ENCODE measurements at regions not wholly inside any gene's neighbourhood (a gene's known extent, or its start where the extent isn't known, plus 50 kb on each side); places are given as distances from the start of the nearest gene placed in this dataset.

DNA sequence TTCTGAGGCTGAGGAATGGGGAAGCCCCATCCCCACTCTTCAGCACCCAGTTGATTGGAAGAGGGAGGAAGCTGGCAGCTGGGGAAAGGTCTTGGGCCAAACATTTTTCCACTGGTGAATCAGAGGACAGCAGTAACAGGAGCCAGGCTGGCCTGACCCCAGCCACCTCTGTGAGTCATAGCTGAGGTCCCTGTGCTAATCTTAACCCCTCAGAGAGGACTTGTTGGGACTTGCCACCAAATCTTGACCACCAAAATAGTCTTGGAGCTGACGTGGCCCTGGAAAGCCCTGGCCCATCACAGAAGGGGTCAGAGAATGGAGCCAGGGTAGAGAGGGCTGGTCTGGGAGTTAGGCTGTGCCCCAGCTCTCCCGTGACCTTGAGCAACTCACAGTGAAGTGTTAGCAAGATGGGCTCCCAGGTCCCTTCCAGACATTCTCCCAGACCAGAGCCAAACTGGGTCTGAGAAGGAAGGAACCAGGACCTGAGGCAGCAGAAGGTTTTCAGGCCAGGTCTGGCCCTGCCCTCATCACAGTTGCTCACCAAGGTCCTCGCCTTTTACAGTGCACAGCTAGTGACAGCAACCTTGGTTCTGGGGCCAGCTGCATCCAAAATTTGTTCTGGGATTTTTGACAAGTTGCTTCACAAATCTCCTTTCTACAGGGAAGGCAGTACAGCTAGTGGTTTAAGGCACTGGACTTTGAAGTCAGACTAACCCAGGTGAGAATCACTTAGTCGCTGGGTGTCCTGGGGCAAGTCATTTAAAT lies 266.6 kb downstream of the CYP26B1 start:
- H3K36me3 ChIP-seq (replicated peaks; ENCODE audit: low read depth, low read length) = no peaks in the 10 kb centered on the region
- H3K79me2 ChIP-seq (ENCODE audit: low read length) = no peaks in the 10 kb centered on the region
- H4K20me1 ChIP-seq (ENCODE audit: insufficient read depth, low read length) = no peaks in the 10 kb centered on the region
- H3K27ac ChIP-seq (ENCODE audit: low read length) = no peak overlapping the region
- H3K9ac ChIP-seq (ENCODE audit: low read length) = no peak overlapping the region
- H3K4me3 ChIP-seq (ENCODE audit: low read length) = no peak overlapping the region
- H2AFZ ChIP-seq (ENCODE audit: low read depth, low read length) = no peak overlapping the region
- no peak for TF ChIP-seq EZH2phosphoT487 (IDR thresholded peaks at IDR 0.05; ENCODE audit: low read depth)
- TF ChIP-seq, protein P1, sequence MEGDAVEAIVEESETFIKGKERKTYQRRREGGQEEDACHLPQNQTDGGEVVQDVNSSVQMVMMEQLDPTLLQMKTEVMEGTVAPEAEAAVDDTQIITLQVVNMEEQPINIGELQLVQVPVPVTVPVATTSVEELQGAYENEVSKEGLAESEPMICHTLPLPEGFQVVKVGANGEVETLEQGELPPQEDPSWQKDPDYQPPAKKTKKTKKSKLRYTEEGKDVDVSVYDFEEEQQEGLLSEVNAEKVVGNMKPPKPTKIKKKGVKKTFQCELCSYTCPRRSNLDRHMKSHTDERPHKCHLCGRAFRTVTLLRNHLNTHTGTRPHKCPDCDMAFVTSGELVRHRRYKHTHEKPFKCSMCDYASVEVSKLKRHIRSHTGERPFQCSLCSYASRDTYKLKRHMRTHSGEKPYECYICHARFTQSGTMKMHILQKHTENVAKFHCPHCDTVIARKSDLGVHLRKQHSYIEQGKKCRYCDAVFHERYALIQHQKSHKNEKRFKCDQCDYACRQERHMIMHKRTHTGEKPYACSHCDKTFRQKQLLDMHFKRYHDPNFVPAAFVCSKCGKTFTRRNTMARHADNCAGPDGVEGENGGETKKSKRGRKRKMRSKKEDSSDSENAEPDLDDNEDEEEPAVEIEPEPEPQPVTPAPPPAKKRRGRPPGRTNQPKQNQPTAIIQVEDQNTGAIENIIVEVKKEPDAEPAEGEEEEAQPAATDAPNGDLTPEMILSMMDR (IDR thresholded peaks at IDR 0.05; ENCODE audit: low read depth, low read length) = no peak
- peaks cover 11% of the 10 kb centered on the region for H3K27me3 ChIP-seq (ENCODE audit: low read depth, low read length)
- no peaks in the 10 kb centered on the region for H3K4me1 ChIP-seq (ENCODE audit: low read length)
- H3K4me2 ChIP-seq (ENCODE audit: low read length) = no peak overlapping the region
- no peaks in the 10 kb centered on the region for H3K9me3 ChIP-seq (ENCODE audit: insufficient read depth, low read length)

DNA sequence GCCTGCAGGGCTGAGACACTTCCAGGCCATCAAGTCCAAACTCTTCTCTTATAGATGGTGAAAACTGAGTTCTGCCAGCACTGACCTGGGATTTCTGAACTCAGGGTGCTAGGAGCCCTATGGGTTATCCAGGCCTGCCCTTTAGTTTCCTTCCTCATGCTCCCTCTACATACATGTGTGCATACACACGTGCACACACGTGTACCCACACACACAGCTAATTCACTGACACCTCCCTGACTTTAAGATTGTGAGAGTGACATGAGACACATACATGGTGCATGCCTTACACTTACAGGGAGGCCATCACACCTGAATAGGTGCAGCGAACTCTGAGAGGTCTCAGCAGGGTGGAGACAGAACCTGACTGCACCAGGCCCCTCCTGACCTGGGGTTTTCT lies 267.4 kb downstream of the CYP26B1 start:
- Histone ChIP-seq H3K4me2 (ENCODE audit: low read length) (no peak overlapping the region), H3K9ac (ENCODE audit: low read length) (no peak overlapping the region), H4K20me1 (ENCODE audit: insufficient read depth, low read length) (no peaks in the 10 kb centered on the region), H3K36me3 (replicated peaks; ENCODE audit: low read depth, low read length) (no peaks in the 10 kb centered on the region), H2AFZ (ENCODE audit: low read depth, low read length) (no peak overlapping the region), H3K4me1 (ENCODE audit: low read length) (no peaks in the 10 kb centered on the region), H3K4me3 (ENCODE audit: low read length) (no peak overlapping the region), H3K27me3 (ENCODE audit: low read depth, low read length) (peaks cover 4% of the 10 kb centered on the region; the same call in 1 of the 2 replicates), H3K79me2 (ENCODE audit: low read length) (no peaks in the 10 kb centered on the region), H3K27ac (ENCODE audit: low read length) (no peak overlapping the region), H3K9me3 (ENCODE audit: insufficient read depth, low read length) (no peaks in the 10 kb centered on the region)
- no peak for TF ChIP-seq EZH2phosphoT487 (IDR thresholded peaks at IDR 0.05; ENCODE audit: low read depth)
- TF ChIP-seq, protein P1 (IDR thresholded peaks at IDR 0.05; ENCODE audit: low read depth, low read length) = no peak

DNA sequence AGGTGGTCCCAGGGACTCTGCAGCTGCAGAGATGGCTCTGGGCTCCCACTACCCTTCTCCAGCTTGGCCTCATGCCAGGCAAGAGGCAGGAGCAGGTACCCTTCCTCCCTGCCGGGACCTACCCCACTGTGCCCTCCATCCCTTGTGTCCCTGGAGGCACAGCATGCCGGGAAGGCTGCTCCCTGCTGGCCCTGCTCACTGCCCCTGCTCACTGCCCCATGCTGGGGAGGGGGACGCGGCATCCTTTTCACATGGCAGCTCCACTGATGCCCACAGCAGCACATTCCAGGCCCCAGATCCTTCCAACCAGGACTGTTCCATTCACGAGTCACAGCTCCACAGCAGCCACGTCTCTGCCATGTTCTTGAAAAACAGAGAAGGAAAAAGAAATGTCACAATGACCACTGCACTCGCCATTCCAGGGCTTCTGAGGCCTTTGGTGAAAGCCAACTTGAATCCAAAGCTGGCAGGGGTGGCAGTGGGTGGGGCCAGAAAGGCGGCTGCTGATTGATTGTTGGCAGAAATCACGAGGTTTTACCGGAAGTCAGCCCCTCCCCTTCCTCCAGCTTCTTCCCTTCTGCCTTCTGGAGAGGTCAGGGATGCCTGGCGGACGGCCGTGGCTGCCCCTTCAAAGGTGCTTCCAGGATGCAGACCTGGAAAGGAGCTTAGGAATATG lies 268.0 kb downstream of the CYP26B1 start:
- no peaks in the 10 kb centered on the region for H3K4me1 ChIP-seq (ENCODE audit: low read length)
- H3K9me3 ChIP-seq (ENCODE audit: insufficient read depth, low read length) = no peaks in the 10 kb centered on the region
- H3K9ac ChIP-seq (ENCODE audit: low read length) = no peak overlapping the region
- 0 out of 2 replicates have a peak, but pooled peaks cover 3% of the 10 kb centered on the region for H3K27me3 ChIP-seq (ENCODE audit: low read depth, low read length)
- H2AFZ ChIP-seq (ENCODE audit: low read depth, low read length) = no peak overlapping the region
- no peak overlapping the region for H3K4me3 ChIP-seq (ENCODE audit: low read length)
- no peaks in the 10 kb centered on the region for H3K79me2 ChIP-seq (ENCODE audit: low read length)
- H3K36me3 ChIP-seq (replicated peaks; ENCODE audit: low read depth, low read length) = no peaks in the 10 kb centered on the region
- TF ChIP-seq EZH2phosphoT487 (IDR thresholded peaks at IDR 0.05; ENCODE audit: low read depth) = no peak
- TF ChIP-seq, protein P1 (IDR thresholded peaks at IDR 0.05; ENCODE audit: low read depth, low read length) = no peak
- H3K27ac ChIP-seq (ENCODE audit: low read length) = no peak overlapping the region
- no peak overlapping the region for H3K4me2 ChIP-seq (ENCODE audit: low read length)
- no peaks in the 10 kb centered on the region for H4K20me1 ChIP-seq (ENCODE audit: insufficient read depth, low read length)
